ENCODE measurements at regions not wholly inside any gene's neighbourhood (a gene's known extent, or its start where the extent isn't known, plus 50 kb on each side); places are given as distances from the start of the nearest gene placed in this dataset.

GRCh38 chr9:81462801-81463200 is 226.5 kb downstream of the TLE1 start:
- Histone ChIP-seq H3K36me3 (ENCODE audit: insufficient read depth, low read depth, low read length) (no peaks in the 10 kb centered on the region), H3K9ac (ENCODE audit: low read depth, low read length) (no peak overlapping the region), H3K4me1 (ENCODE audit: insufficient read depth, low read length) (no peaks in the 10 kb centered on the region), H3K9me3 (ENCODE audit: insufficient read depth, low read depth, low read length) (no peaks in the 10 kb centered on the region; the same call in 1 of the 2 replicates), H3K27ac (ENCODE audit: low read length) (no peak overlapping the region), H3K4me3 (ENCODE audit: low read length) (no peak overlapping the region), H3K27me3 (ENCODE audit: insufficient read depth, low read length) (no peaks in the 10 kb centered on the region)

DNA sequence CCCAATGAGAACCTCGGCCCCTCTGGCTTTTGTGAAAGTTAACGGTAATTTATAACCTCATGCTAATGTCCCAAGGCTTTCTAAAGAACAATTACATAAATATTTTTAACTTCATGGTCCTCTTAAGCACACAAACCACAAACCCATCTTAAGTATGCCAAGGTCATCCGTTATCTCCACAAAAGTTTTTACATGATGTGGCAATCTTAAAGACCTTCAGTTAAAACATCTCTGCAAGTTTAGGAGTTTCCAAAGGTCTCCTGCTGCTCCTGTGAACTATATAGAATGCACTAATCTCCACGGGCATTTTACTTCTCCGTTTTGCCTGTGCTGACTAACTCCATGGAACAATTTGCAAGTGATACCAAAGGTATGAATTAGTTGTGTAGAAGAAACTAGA is 228.2 kb downstream of the TLE1 start:
- no peaks in the 10 kb centered on the region; the same call in 1 of the 2 replicates for H3K9me3 ChIP-seq (ENCODE audit: insufficient read depth, low read depth, low read length)
- no peaks in the 10 kb centered on the region for H3K36me3 ChIP-seq (ENCODE audit: insufficient read depth, low read depth, low read length)
- H3K27me3 ChIP-seq (ENCODE audit: insufficient read depth, low read length) = no peaks in the 10 kb centered on the region
- H3K27ac ChIP-seq (ENCODE audit: low read length) = no peak overlapping the region
- no peaks in the 10 kb centered on the region for H3K4me1 ChIP-seq (ENCODE audit: insufficient read depth, low read length)
- H3K4me3 ChIP-seq (ENCODE audit: low read length) = no peak overlapping the region
- no peak overlapping the region for H3K9ac ChIP-seq (ENCODE audit: low read depth, low read length)

DNA sequence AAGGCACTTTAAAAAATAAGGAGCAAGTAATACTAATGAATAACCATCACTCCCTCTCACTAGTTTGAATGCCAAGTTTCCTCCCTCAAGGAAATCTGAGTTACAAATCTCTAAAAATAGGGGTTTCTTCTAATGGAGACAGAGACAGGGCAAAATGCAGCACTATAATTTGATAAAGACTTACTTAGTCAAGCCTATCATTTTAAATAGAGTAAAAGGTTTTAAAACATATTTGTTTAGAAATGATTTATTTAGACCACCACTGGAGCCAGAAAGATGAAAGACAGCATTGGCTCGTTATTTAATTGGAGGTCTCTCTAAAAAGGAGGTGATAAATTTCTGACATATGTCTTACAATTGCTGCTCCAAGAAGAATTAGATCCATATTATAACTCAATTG is 228.7 kb downstream of the TLE1 start:
- H3K9ac ChIP-seq (ENCODE audit: low read depth, low read length) = no peak overlapping the region
- H3K9me3 ChIP-seq (ENCODE audit: insufficient read depth, low read depth, low read length) = no peaks in the 10 kb centered on the region; the same call in 1 of the 2 replicates
- no peaks in the 10 kb centered on the region for H3K36me3 ChIP-seq (ENCODE audit: insufficient read depth, low read depth, low read length)
- no peak overlapping the region for H3K27ac ChIP-seq (ENCODE audit: low read length)
- no peaks in the 10 kb centered on the region for H3K4me1 ChIP-seq (ENCODE audit: insufficient read depth, low read length)
- H3K4me3 ChIP-seq (ENCODE audit: low read length) = no peak overlapping the region
- H3K27me3 ChIP-seq (ENCODE audit: insufficient read depth, low read length) = no peaks in the 10 kb centered on the region

DNA sequence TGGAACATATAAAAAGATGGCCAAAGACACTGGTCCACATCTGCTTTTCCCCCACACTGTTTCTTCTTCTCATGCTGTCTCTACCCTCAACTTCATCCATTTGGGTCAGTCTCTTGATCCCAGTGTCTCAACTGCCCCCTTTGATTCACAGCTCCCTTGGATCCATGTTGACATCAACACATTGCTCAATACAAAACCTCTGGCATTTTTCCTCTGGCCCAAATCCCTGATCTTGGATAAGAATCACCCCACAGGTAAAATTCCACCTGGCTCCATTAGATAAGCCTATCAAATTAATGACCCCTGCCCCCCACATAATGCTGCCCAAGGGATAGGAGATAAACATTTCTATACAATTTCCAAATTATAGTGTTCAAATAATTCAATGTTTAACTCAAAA is 229.8 kb downstream of the TLE1 start:
- H3K9me3 ChIP-seq (ENCODE audit: insufficient read depth, low read depth, low read length) = no peaks in the 10 kb centered on the region; the same call in 1 of the 2 replicates
- no peak overlapping the region for H3K27ac ChIP-seq (ENCODE audit: low read length)
- no peaks in the 10 kb centered on the region for H3K27me3 ChIP-seq (ENCODE audit: insufficient read depth, low read length)
- H3K9ac ChIP-seq (ENCODE audit: low read depth, low read length) = no peak overlapping the region
- H3K4me3 ChIP-seq (ENCODE audit: low read length) = no peak overlapping the region
- H3K4me1 ChIP-seq (ENCODE audit: insufficient read depth, low read length) = no peaks in the 10 kb centered on the region
- no peaks in the 10 kb centered on the region for H3K36me3 ChIP-seq (ENCODE audit: insufficient read depth, low read depth, low read length)

DNA sequence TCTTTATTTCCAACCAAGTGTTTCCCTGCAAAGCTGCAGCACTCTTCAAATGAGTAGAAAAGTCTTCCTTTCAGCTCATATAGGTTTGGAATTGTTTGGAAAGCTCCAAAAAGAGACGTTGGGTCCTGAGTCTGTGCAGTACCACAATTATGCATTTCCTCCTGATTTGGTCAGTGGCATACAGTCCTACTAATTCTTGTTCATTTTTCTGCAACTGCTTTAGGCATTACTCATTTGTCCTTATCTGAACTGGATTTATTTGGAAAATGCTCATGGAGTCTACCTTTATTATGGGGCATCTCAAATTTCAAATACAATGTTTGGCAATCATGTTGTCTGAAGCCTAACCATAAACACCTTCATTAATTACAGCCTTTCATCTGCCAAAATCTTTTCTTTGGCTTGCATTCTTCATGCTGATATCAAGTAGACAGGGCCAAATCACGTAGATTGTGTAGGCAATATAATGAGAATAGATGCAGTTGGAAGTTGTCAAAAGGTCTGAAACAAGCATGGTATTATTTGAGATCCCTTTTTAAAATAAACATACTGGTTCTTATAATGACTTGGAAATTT is 232.8 kb downstream of the TLE1 start:
- H3K9me3 ChIP-seq (ENCODE audit: insufficient read depth, low read depth, low read length) = no peaks in the 10 kb centered on the region
- no peak overlapping the region for H3K9ac ChIP-seq (ENCODE audit: low read depth, low read length)
- no peaks in the 10 kb centered on the region for H3K36me3 ChIP-seq (ENCODE audit: insufficient read depth, low read depth, low read length)
- H3K4me3 ChIP-seq (ENCODE audit: low read length) = no peak overlapping the region
- no peak overlapping the region for H3K27ac ChIP-seq (ENCODE audit: low read length)
- H3K27me3 ChIP-seq (ENCODE audit: insufficient read depth, low read length) = no peaks in the 10 kb centered on the region
- no peaks in the 10 kb centered on the region for H3K4me1 ChIP-seq (ENCODE audit: insufficient read depth, low read length)

DNA sequence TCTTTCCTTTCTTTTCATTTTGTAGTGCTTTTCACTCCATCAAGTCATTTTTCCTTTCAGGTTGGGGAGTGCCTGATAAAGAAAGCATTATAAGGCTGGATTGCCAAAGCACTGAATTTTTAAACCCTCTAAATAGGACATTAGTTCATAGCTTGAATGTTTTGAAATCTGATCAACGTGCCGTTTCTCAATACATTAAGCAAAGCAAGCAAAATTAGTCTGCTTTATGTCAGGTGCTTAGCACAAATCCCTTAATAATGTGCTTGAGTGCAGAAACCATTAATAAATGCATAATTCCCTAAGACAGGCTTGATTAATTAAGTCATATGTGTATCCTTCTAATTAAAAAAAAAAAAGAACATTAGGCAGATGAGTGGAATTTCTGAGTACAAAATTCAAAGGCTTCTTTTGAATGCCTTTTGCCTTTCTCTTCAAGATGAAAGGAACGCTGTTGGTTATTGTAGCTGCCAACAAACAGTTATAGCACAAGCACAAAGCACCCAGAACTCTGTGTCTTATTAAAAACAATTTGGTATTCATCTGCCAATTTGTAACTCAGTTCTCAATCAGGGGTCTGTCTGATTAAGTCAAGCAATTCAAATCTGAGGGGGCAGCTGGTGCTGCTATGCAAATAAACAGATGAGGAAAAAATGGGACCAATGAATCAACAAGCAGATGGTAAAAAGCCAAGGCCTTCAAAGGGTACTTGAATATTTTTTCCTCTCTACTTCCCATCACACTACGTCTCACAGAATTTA is 233.7 kb downstream of the TLE1 start:
- Histone ChIP-seq H3K36me3 (ENCODE audit: insufficient read depth, low read depth, low read length) (no peaks in the 10 kb centered on the region), H3K4me1 (ENCODE audit: insufficient read depth, low read length) (no peaks in the 10 kb centered on the region), H3K4me3 (ENCODE audit: low read length) (no peak overlapping the region), H3K9ac (ENCODE audit: low read depth, low read length) (no peak overlapping the region), H3K27me3 (ENCODE audit: insufficient read depth, low read length) (no peaks in the 10 kb centered on the region), H3K9me3 (ENCODE audit: insufficient read depth, low read depth, low read length) (no peaks in the 10 kb centered on the region), H3K27ac (ENCODE audit: low read length) (no peak overlapping the region)

- Histone ChIP-seq H3K4me3 (ENCODE audit: low read length) (no peak overlapping the region), H3K9ac (ENCODE audit: low read depth, low read length) (no peak overlapping the region), H3K9me3 (ENCODE audit: insufficient read depth, low read depth, low read length) (peaks cover 28% of the 10 kb centered on the region), H3K27ac (ENCODE audit: low read length) (no peak overlapping the region), H3K27me3 (ENCODE audit: insufficient read depth, low read length) (no peaks in the 10 kb centered on the region), H3K4me1 (ENCODE audit: insufficient read depth, low read length) (no peaks in the 10 kb centered on the region), H3K36me3 (ENCODE audit: insufficient read depth, low read depth, low read length) (no peaks in the 10 kb centered on the region)
Measured at GRCh38 chr9:81445331-81445921, 243.9 kb downstream of the TLE1 start.

DNA sequence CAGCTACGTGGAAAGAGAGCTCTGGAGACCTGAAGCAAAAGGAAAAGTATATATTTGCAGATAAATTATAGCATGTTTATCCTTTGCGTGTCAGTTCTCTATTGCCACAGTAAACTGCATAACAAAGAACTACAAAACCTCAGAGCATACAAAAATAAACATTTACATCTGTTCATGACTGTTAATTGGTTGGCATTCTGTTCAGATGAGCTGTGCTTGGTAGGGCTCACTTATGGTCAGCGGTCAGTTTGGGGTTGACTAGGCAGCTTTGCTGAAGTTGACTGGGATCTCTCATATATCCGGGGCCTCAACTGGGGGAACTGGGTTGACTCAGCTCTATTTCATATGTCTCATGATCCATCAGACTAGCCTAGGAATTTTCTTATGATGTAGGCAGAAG is 257.7 kb downstream of the TLE1 start:
- peaks cover 32% of the 10 kb centered on the region for H3K9me3 ChIP-seq (ENCODE audit: insufficient read depth, low read depth, low read length)
- no peak overlapping the region for H3K4me3 ChIP-seq (ENCODE audit: low read length)
- H3K27me3 ChIP-seq (ENCODE audit: insufficient read depth, low read length) = no peaks in the 10 kb centered on the region
- no peak overlapping the region for H3K27ac ChIP-seq (ENCODE audit: low read length)
- H3K4me1 ChIP-seq (ENCODE audit: insufficient read depth, low read length) = no peaks in the 10 kb centered on the region
- H3K36me3 ChIP-seq (ENCODE audit: insufficient read depth, low read depth, low read length) = no peaks in the 10 kb centered on the region
- H3K9ac ChIP-seq (ENCODE audit: low read depth, low read length) = no peak overlapping the region

DNA sequence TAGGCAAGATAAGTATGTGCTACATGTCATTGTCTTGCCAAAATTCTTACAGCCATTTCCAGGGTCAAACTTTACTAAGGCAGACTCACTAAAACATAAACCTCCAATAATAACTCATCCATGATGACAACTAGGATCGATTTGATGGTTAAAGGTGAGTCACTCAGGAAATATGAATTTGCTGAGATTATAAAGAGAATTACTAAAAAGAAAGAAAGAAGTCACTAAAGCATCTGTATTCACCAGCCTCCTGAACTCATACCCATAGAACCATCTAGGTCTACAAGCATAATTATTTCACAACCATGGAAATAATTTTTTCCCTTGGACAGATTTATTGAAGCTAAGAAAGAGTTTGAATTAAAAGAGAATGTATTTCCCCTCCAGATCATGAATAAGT is 258.6 kb downstream of the TLE1 start:
- H3K27ac ChIP-seq (ENCODE audit: low read length) = no peak overlapping the region

DNA sequence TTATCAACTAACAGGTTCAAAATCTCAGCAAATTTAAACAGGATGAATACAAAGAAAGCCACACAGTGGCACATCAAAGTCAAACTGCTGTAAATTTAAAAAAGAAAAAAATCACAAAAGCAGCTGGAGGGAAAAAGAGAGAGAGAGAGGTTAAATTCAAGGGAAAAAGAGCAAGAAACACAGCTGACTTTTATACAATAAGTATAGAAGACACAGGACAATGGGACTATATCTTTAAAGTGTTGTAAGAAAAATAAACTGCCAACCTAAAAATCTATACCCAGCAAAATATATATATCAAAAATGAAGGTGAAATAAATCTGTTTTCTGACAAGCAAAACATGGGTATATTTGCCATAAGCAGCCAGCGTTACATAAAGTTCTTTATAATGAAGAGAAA is 261.5 kb downstream of the TLE1 start:
- Histone ChIP-seq H3K36me3 (ENCODE audit: insufficient read depth, low read depth, low read length) (no peaks in the 10 kb centered on the region), H3K9me3 (ENCODE audit: insufficient read depth, low read depth, low read length) (peaks cover 37% of the 10 kb centered on the region), H3K27ac (ENCODE audit: low read length) (no peak overlapping the region), H3K4me3 (ENCODE audit: low read length) (no peak overlapping the region), H3K27me3 (ENCODE audit: insufficient read depth, low read length) (no peaks in the 10 kb centered on the region), H3K9ac (ENCODE audit: low read depth, low read length) (no peak overlapping the region), H3K4me1 (ENCODE audit: insufficient read depth, low read length) (no peaks in the 10 kb centered on the region)

More for the DNA sequence above, 258.6 kb downstream of the TLE1 start:
- Histone ChIP-seq H3K9ac (ENCODE audit: low read depth, low read length) (no peak overlapping the region), H3K4me3 (ENCODE audit: low read length) (no peak overlapping the region), H3K36me3 (ENCODE audit: insufficient read depth, low read depth, low read length) (no peaks in the 10 kb centered on the region), H3K27me3 (ENCODE audit: insufficient read depth, low read length) (no peaks in the 10 kb centered on the region), H3K9me3 (ENCODE audit: insufficient read depth, low read depth, low read length) (peaks cover 37% of the 10 kb centered on the region), H3K4me1 (ENCODE audit: insufficient read depth, low read length) (no peaks in the 10 kb centered on the region)

GRCh38 chr9:81424431-81424830 is 264.9 kb downstream of the TLE1 start:
- Histone ChIP-seq H3K4me1 (ENCODE audit: insufficient read depth, low read length) (no peaks in the 10 kb centered on the region), H3K27me3 (ENCODE audit: insufficient read depth, low read length) (no peaks in the 10 kb centered on the region), H3K36me3 (ENCODE audit: insufficient read depth, low read depth, low read length) (no peaks in the 10 kb centered on the region), H3K9me3 (ENCODE audit: insufficient read depth, low read depth, low read length) (peaks cover 28% of the 10 kb centered on the region), H3K9ac (ENCODE audit: low read depth, low read length) (no peak overlapping the region), H3K27ac (ENCODE audit: low read length) (no peak overlapping the region), H3K4me3 (ENCODE audit: low read length) (no peak overlapping the region)

Measured in iPS-20b (cell line).